ENCODE measurements at regions not wholly inside any gene's neighbourhood (a gene's known extent, or its start where the extent isn't known, plus 50 kb on each side); places are given as distances from the start of the nearest gene placed in this dataset.
A peak's percentile ranks its signal among the peaks of the same experiment; 100 is the strongest.
"Not testable (repeated sequence)": the region's sequence is repeated elsewhere in the genome, so short reads cannot be mapped to it uniquely, and the experiment has no call there.

GRCh38 chr5:85428426-85428934, 1043.8 kb upstream of the EDIL3 start:
- DNase-seq: no peak

- not testable (repeated sequence) for DNase-seq
Measured at GRCh38 chr5:85431726-85432125, 1047.0 kb upstream of the EDIL3 start.

GRCh38 chr5:85441156-85441555, 1056.5 kb upstream of the EDIL3 start:
- DNase-seq: no peak

GRCh38 chr5:85441853-85442252, 1057.2 kb upstream of the EDIL3 start:
- no peak for DNase-seq

GRCh38 chr5:85452322-85453025, 1067.8 kb upstream of the EDIL3 start:
- DNase-seq: no peak

- no peak for DNase-seq
Measured at GRCh38 chr5:85453026-85453349, 1068.3 kb upstream of the EDIL3 start.

GRCh38 chr5:85458319-85458718, 1073.6 kb upstream of the EDIL3 start:
- no peak for DNase-seq

- no peak for DNase-seq
Measured at GRCh38 chr5:85462957-85463356, 1078.3 kb upstream of the EDIL3 start.

- no peak for DNase-seq
Measured at GRCh38 chr5:85466423-85466822, 1081.7 kb upstream of the EDIL3 start.

- DNase-seq: no peak
Measured at GRCh38 chr5:85472749-85473148, 1088.1 kb upstream of the EDIL3 start.

- not testable (repeated sequence) for DNase-seq
Measured at GRCh38 chr5:85475151-85475550, 1090.5 kb upstream of the EDIL3 start.

- no peak for DNase-seq
Measured at GRCh38 chr5:85476617-85477016, 1091.9 kb upstream of the EDIL3 start.

GRCh38 chr5:85479849-85480248, 1095.2 kb upstream of the EDIL3 start:
- no peak for DNase-seq

GRCh38 chr5:85484982-85485574, 1100.4 kb upstream of the EDIL3 start:
- no peak for DNase-seq

GRCh38 chr5:85488295-85488694, 1103.6 kb upstream of the EDIL3 start:
- DNase-seq: no peak

- DNase-seq: no peak
Measured at GRCh38 chr5:85500869-85501268, 1116.2 kb upstream of the EDIL3 start.

GRCh38 chr5:85512896-85513295, 1104.8 kb upstream of the COX7C start:
- DNase-seq: no peak

GRCh38 chr5:85515588-85515987, 1102.2 kb upstream of the COX7C start:
- DNase-seq: no peak

GRCh38 chr5:85517386-85517785, 1100.4 kb upstream of the COX7C start:
- no peak for DNase-seq

- peak; percentile 85 for DNase-seq
Measured at GRCh38 chr5:85533341-85534047, 1084.2 kb upstream of the COX7C start.

GRCh38 chr5:85538362-85538761, 1079.4 kb upstream of the COX7C start:
- no peak for DNase-seq

GRCh38 chr5:85545129-85545528, 1072.6 kb upstream of the COX7C start:
- DNase-seq: no peak

GRCh38 chr5:85549229-85549628, 1068.5 kb upstream of the COX7C start:
- no peak for DNase-seq
